ENCODE measurements at regions not wholly inside any gene's neighbourhood (a gene's known extent, or its start where the extent isn't known, plus 50 kb on each side); places are given as distances from the start of the nearest gene placed in this dataset.

GRCh38 chr9:129351642-129352145 is 173.6 kb upstream of the IER5L start:
- Histone ChIP-seq H3K9me3 (ENCODE audit: control insufficient read depth, insufficient read depth, low read depth, low read length) (no peaks in the 10 kb centered on the region), H3K27ac (ENCODE audit: extremely low read depth, low read depth, low read length) (no peak overlapping the region), H3K4me1 (ENCODE audit: control insufficient read depth, insufficient read depth, low read length) (no peaks in the 10 kb centered on the region), H3K36me3 (ENCODE audit: control insufficient read depth in 2 of 2, insufficient read depth in 1 of 2, low read length in 2 of 2) (no peaks in the 10 kb centered on the region), H3K4me3 (ENCODE audit: low read depth, low read length) (no peak overlapping the region)
- POLR2A ChIA-PET: no interaction called here
- CTCF ChIA-PET: no interaction called here
- TF ChIP-seq BCL11B (tag by site-specific recombination; IDR thresholded peaks at IDR 0.05; ENCODE audit: low read depth) (no peak), ZNF214 (tag by site-specific recombination; IDR thresholded peaks at IDR 0.05; ENCODE audit: borderline replicate concordance) (no peak), ZXDB (tag by site-specific recombination; IDR thresholded peaks at IDR 0.05) (no peak), ZNF138 (tag by site-specific recombination; IDR thresholded peaks at IDR 0.05; ENCODE audit: borderline replicate concordance) (no peak), PRDM6 (tag by site-specific recombination; IDR thresholded peaks at IDR 0.05) (no peak), ZNF48 (tag by site-specific recombination; IDR thresholded peaks at IDR 0.05) (no peak), ZNF548 (tag by site-specific recombination; IDR thresholded peaks at IDR 0.05) (no peak), PRDM10 (tag by site-specific recombination; IDR thresholded peaks at IDR 0.05) (peak; percentile 59; the same call in 1 of the 2 replicates), PBX3 (CRISPR knock-in tag; IDR thresholded peaks at IDR 0.05) (no peak)

- Histone ChIP-seq H3K27ac (ENCODE audit: extremely low read depth, low read depth, low read length) (no peak overlapping the region), H3K4me3 (ENCODE audit: low read depth, low read length) (no peak overlapping the region), H3K9me3 (ENCODE audit: control insufficient read depth, insufficient read depth, low read depth, low read length) (no peaks in the 10 kb centered on the region), H3K4me1 (ENCODE audit: control insufficient read depth, insufficient read depth, low read length) (no peaks in the 10 kb centered on the region), H3K36me3 (ENCODE audit: control insufficient read depth in 2 of 2, insufficient read depth in 1 of 2, low read length in 2 of 2) (no peaks in the 10 kb centered on the region)
- POLR2A ChIA-PET: no interaction called here
- TF ChIP-seq ZNF530 (tag by site-specific recombination; IDR thresholded peaks at IDR 0.05; ENCODE audit: low read depth) (no peak), ZNF157 (tag by site-specific recombination; IDR thresholded peaks at IDR 0.05) (no peak), ZNF792 (tag by site-specific recombination; IDR thresholded peaks at IDR 0.05) (no peak), ZNF175 (tag by site-specific recombination; IDR thresholded peaks at IDR 0.05) (no peak), EGR2 (tag by site-specific recombination; IDR thresholded peaks at IDR 0.05; ENCODE audit: low read depth) (peak; percentile 73), ZNF514 (tag by site-specific recombination; IDR thresholded peaks at IDR 0.05) (no peak), ZNF280C (tag by site-specific recombination; IDR thresholded peaks at IDR 0.05) (no peak), TRIM28 (IDR thresholded peaks at IDR 0.05; ENCODE audit: borderline replicate concordance, low read length) (no peak), ZNF37A (tag by site-specific recombination; IDR thresholded peaks at IDR 0.05) (no peak), ZFHX2 (tag by site-specific recombination; conservative IDR thresholded peaks at IDR 0.05) (peak; percentile 61; the same call in 1 of the 2 replicates), ZNF362 (tag by site-specific recombination; IDR thresholded peaks at IDR 0.05) (no peak)
- CTCF ChIA-PET: interaction anchor here (0.5 kb wide), 1 partner anchor 74 kb away, joined by 3 read pairs; no protein-coding TSS in a partner anchor
Measured at GRCh38 chr9:129351058-129351641, 173.1 kb upstream of the IER5L start.
